HG03342 (cell line): ENCODE measurements at regions not wholly inside any gene's neighbourhood (a gene's known extent, or its start where the extent isn't known, plus 50 kb on each side); places are given as distances from the start of the nearest gene placed in this dataset.

Source experiments
- ATAC-seq: cut with Tn5 transposase; IDR thresholded peaks from one replicate; pipeline ENCODE4 v1.9.1; 2021; ENCODE audit warnings: mild to moderate bottlenecking, moderate library complexity; ENCODE audit not compliant: unreplicated experiment

DNA sequence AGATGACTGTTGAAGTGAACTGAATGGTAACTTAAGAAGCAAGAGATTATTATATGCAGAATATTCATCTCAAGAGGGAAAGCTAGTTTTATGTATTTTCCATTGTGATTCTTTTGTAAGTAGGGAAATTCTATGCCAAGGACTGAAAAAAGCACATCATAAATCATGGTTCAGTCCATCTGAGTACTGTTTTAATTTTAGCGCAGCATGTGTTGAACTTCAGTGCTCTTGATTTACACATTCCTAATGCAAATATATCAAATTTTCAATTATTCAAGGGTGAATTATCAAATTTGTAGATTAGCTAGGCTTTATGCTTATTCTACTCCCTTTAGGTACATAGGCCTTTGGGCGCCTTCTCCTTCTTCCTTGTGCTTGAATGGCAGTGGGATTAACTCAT, 50.3 kb upstream of the TCF12 start:
- ATAC-seq, result no peak

DNA sequence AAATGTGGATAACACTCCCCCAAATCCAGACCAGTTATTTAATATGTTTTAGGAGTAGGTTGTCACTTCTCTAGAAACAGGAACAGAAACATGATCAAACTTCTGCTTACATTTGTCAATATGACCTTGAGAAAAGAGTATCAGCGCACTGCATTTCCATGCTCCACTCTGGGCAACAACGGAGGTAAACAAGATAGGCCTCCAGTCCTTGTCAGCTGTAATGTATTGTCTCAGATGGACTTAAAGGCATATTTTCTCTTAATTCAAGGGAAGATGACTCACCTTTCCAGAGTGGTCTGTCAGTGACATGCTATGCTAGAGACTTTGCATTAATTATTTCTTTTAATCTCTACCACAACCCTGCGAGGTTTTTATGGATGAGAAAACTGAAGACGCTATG, 51.6 kb upstream of the TCF12 start:
- ATAC-seq, result no peak

DNA sequence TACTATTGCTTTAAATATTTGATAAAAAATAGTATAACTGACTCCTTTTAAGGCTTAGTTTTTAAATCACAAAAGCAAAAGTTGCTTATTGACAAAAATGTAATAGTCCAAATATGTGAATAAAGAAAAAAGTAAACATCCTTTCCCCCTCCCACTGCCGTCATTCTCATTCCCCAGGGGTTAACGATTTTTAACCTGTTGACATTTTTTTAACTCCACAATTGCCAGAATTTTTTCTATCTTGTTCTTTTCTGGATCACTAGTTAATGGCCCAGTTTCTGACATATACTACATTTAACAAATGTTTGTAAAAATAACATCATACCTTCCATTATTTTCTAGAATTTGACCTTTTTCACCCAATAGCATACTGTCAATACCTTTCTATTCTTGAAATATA, 60.6 kb upstream of the TCF12 start:
- no peak for ATAC-seq

DNA sequence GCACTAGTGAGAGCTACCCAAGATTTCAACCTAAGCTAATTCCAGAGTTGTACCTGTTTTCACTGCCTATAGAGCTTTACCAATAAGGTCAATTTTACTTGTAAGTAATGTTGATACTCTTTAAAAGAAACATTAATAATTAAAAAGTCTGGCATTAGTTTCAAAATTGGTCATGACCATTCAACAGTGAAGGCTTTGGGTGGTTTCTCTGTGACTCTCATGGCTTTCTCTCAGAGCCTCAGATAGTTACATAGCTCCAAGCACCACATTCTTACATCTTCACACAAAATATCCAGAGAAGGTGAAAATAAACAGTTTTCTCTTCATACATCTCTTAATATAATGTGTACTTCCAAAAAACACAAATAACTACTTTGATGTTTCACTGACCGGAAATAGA, 61.5 kb upstream of the TCF12 start:
- ATAC-seq, result no peak

DNA sequence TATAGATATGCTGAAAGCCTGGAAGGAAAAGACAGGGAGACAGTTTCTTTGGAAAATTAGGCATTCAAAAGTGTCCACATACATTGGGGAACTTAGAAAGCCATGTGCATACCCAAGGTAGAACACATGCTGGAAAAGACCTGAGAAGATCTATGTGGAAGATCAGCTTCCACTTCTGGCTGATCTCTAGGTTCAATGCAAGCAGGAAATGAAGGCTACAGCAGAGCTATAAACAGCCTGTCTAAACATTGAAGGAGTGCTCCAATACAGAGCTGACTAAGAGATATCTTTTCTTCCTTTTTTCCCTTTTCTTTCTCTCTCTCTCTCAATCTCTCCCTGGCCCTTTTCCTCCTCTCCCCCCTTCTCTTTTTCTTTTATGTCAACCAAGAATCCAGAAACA, 73.6 kb upstream of the TCF12 start:
- ATAC-seq, result no peak

DNA sequence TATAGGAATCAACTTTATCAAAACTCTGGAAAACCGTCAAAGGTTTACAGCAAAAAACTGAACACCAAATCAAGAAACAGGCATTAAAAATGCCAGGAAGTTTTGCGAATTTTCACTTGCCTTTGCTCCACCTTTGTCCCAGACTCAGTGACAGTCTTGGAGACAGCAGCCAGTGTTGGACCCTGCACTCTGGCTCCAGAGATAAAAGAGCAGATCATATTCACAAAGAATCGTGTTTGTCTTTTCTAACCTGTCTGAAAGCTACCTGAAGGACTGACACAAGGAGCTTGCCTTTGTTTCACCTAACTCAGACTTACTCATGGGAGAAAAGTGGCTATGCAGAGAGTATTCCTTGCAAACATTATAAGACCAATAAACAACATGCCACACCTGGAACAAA, 74.0 kb upstream of the TCF12 start:
- ATAC-seq, result no peak

DNA sequence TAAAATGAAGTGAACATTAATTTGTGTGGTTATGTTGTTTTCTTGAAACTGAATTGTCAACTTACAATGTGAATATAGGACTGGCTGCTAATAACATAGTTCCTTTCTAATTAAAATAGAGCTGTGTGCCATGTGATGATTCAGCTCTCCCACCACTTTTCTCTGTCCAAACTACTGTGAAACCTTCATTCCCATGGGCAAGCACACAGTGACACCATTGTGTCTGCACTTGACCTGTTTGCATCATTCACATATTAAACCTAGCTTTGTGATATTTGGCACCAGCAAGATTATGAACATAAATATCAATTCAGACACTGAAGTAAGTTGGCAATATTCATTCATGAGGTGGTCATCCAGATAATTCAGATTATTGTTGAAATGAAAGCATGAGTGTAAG, 78.8 kb upstream of the TCF12 start:
- ATAC-seq, result no peak

DNA sequence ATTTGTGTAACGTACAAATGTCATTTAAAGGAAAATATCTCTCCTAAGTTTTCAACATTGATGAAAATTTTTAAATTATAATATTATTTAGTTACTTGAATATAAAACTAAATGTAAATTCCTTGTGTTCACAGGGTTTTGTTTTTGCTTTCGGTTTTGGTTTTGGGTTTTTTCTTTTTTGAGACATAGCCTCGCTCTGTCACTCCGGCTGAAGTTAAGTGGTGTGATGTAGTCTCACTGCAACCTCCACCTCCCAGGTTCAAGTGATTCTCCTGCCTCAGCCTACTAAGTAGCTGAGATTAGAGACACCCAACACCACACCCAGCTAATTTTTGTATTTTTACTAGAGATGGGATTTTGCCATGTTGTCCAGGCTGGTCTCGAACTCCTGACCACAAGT, 79.3 kb upstream of the TCF12 start:
- ATAC-seq, result no peak

DNA sequence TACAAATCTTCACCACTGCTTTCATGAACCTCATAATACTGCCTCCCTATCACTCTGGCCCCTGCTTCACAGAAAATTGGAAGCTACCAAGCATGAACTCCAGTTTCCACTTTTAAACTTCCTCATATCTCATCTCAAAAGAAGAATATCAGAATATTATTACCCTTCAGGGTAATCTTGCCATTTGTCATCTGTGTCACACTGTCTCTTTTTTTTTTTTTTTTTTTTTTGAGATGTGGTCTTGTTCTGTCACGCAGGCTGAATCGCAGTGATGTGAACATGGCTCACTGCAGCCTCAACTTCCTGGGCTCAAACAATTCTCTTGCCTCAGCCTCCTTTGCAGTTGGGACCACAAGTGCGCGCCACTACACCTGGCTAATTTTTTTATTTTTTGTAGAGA, 80.4 kb upstream of the TCF12 start:
- ATAC-seq, result no peak

DNA sequence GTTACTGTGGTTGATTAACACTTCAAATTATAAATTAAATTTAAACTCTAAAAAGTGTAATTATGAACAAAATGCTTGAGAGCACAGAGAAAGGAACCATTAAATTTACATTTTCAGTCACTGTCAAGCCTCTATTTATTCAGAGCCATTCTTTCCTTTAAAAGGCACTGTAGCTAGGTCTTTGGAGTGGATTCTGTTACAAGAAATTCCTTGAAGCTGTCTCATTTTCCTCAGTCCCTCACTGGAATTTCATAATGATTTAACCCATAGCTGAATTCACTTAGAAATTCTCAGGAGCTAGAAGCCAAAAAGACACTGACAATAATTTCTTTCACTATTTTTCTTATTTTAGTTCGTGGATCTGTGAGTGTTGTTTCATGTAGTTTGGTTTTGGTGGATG, 81.2 kb upstream of the TCF12 start:
- ATAC-seq, result no peak

DNA sequence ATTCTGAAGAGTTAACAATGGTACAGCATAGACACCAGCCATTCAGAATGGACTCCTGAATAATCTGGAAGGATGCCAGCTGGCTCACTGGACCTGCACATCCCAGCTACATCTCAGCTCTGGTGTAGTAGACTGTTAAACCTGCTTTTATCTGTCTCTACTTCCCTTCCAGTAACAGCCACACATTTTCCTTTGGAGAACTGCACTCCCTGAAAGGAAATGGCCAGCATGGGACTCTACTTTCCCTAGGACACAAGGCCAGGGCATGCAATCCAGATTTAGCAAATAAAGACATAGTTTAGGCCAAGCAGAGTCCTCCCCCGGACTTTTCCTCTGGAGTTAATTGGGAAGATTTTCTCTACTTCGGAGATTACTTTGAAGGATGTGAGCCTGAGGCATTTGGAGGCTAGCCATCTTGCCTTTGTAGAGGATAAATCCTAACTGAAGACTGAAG, 82.7 kb upstream of the TCF12 start:
- no peak for ATAC-seq

DNA sequence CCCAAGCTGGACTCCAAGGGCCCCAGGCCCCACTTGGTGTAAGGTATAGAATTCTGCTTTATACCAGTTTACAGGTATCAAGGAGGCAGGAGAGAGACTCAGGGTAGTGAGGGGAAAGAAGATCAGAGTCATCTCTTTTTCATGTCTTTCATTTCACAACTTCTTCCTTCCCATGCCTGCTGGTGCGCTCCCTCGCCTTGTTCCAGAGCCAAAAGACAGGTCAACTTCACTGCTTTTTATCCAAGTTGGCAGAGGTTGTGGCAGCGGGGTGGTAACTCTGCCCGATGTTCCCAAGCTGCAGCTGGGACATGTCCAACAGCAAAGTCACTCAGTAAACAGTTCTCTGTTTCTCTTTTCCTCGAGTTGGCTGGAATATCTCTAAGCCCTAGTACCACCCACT, 86.3 kb upstream of the TCF12 start:
- ATAC-seq, result no peak

DNA sequence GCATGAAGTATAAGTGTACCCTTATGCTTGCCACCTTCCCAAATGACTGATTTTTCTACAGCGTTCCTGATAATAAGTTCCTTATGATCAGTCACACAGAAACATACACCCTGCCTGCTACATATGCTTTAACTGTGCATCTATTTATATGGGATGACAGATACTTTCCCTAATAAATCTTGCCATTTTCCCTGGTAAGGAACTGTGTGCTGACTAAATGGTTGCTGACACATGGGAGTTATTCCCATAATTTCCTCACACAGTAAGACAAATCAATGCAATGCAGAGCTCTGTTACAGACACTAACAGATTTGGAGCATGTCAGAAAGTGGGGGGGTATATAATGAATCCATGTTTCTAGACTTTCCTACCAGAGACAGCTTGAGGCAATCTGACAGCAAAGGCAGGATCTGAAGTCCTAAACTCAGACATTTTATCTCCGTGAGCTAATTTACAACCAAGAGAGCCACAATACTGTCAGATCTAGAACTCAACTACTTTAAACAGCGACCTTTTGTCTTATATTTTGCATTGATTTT, 86.9 kb upstream of the TCF12 start:
- no peak for ATAC-seq

DNA sequence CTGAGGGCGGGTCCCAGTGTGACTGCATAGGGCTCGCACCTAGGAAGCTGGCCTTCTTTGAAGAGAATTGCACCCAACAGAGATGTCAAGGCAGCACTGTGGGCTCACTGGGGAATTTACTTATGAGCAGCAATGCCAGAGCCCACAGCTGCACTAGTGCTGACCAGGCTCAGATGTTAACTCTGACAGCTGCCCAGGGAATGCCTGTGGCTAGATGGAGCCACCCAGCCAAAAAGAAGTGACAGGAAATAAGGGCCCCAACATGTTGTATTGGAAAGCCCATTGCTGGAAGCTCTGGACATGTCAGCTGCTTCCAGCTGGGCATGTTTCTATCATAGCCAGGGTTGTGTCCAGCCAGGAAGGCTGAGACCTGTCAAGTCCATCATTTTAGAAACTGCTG, 90.9 kb upstream of the ZNF280D start:
- no peak for ATAC-seq

DNA sequence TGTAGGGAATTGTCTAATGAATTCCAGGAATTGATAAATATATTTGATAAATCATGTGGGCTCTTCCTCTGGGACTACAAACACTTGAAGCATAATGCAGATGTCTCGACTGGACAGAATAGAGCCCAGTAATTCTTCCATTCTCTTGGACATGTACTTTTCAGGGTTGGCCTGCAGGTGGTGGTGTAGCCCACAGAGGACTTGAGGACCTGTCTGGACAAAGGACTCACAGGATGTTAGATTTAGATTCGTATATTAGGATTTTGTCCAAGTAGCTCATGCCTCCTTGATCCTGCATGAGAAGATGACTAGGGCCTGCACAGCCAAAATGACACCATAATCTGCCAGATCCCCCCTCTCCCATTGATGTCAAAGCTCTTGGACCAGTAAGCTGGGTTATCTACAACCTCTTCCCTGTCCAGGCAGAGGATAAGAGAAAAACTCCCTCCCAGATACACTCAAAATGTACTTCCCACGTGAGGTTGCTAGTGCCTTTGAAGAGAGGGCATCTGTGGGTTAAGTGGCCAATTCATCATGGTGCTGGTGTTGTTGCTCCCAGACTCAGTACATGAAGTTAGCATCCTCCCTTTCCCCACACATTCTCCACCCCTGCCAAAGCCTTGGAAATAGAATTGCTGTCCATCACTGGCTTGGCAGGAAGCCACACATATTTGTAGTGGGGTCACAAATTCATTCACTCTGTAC, 88.6 kb upstream of the ZNF280D start:
- peak; percentile 88 for ATAC-seq

DNA sequence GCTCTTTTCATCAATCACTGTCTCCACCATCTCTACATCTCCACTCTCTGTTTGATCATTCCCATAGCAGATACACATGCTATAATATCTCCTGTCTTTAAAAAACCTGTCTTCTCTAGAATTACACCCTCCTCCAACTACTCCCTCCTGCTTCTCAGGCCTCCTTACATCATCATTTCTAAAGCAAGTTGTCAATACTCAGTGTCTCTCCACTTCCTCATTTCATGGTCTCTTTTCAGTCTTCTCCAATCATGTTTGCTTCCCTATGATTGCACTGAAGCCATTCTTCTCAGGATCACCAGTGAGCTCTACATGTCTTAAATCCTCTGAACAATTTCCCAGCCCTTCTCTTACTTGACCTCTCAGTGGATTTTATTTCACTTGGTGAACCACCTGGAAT, 87.0 kb upstream of the ZNF280D start:
- no peak for ATAC-seq

DNA sequence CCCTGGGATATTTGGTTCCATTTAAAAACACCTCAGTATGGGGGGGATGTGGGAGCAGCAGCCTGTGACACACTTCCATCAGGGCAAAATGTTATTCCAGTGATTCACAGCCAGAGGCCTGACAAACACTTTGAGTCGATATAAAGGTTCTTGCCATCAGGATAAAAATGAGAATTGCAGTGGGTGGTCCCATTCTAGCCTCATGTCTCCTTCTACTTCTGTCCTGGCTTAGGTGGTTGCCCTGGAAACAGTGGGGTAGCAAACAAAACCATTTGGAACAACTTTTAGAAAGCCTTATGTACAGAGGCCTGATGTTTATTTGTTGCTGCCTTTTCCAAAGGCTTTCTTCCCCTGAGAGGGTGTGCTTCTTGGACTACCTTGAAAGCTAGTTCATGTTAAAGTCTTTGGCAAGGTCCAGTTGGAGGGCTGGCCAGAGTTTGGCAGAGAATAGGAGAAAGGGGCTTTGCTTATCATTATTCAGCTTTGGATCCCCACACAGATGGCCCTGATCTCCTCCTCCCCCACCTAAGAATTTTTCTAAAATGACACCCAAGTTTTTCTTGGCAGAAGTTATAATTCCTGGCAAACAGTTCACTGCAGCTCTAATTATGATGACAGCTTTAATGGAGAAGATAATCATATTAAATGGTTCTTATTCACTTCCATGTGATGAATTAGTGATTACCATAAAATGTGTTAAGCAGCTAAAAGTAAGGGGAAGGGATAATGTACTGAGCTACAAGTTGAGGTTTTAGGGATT, 84.2 kb upstream of the ZNF280D start:
- no peak for ATAC-seq

DNA sequence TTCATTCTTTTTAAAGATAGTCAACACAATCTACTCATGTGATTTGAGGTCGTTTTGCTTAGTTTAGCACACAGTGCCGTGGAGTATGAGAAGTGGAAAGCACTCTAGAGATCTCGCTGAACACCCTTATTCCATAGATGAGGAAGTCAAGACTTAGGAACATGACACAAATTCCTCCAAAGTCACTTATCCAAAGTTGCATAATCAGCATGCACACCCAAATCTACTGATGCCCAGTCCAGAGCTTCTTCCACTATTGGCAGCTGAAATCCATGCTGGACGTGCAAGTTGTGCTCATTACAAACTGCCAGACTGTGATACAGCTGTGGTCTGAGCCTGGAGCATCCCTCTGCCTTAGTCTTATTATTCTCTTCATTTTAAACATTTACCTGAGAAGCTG, 83.5 kb upstream of the ZNF280D start:
- ATAC-seq, result no peak

DNA sequence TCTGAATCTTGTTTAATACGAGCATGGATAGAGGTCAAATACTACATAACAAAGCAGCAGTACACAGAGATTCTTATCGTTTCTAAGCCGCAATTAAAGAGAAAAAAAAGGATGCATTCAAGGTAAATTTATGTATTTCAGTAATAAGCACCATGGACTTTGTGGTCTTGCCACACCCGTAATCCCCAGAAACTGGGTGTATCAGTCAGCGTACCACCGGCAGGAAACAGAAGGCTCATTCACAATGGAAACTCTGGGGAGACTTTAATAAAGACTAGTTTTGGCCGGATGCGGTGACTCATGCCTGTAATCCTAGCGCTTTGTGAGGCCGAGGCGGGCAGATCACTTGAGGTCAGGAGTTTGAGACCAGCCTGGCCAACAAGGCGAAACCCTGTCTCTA, 81.9 kb upstream of the ZNF280D start:
- ATAC-seq, result no peak

DNA sequence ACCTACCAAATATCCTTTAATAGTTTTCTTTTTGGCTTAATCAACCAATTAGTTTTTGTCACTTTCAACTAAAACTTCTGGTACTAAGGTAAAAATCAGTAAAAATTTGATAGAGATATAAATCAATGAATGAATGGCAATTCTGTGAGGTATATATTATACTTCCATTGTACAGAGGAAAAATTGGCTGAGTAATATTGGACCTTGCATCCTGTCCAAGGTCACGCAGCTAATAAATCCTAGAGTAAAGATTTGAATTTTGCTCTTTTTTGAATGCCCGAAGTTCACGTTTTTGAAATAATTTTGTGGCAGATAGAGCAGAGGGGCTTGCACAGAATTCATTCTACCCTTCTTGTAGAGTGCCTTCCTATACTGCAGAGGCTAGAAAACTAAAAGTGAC, 81.1 kb upstream of the ZNF280D start:
- no peak for ATAC-seq

DNA sequence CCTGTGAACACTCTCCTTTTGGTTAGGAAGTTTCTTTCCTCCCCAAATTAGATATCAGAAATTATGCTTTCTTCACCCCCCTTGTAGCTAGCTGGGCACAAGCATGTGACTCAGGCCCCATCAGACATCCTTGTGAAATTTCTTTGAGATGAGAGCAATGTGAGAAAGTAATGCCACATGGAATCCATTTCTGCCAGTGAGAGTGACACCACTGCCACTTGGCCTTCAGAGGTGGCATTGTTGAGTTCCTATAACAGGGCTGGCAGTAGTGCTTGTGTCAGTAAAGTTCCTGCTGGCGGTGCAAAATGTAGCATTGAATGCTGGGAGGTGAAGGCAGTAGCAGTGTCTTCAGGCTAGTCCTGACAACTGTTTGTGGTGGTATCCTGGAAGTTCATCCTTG, 80.7 kb upstream of the ZNF280D start:
- no peak for ATAC-seq

DNA sequence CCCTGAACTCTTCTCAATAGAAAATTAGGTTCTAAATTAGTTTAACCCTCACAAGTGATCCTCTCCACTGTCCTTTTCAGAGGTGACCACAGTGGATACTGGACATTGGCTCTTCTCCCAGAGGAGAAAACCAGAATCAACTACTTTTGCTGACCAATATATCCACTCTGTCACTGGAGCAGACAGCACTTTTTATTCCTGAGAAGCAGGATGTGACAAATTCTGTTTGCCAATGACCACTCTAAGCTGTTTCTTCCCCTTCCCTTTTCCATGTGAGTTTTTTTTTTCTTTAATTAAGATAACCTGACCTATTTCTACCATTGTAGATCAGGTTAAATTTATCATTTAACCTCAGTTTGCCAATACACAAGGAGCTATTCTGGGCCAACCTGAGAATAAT, 79.7 kb upstream of the ZNF280D start:
- no peak for ATAC-seq
